Smooth muscle cell (in vitro differentiated cells): ENCODE measurements at regions not wholly inside any gene's neighbourhood (a gene's known extent, or its start where the extent isn't known, plus 50 kb on each side); places are given as distances from the start of the nearest gene placed in this dataset.

Experiments
- DNase-seq: peaks from one replicate; lab custom pipeline; 2025; ENCODE audit not compliant: unreplicated experiment; lab: John Stamatoyannopoulos, UW
- H2AFZ ChIP-seq: fragments of 200-600 bp; sonication (generic); 2 replicates; pipeline ENCODE4 v1.6.0; 2016; ENCODE audit warnings: antibody characterized with exemption, low read depth, mild to moderate bottlenecking
- H3F3A ChIP-seq: fragments of 200-600 bp; sonication (generic); 2 replicates; pipeline ENCODE4 v1.6.0; 2017; ENCODE audit warnings: antibody characterized with exemption, low read depth
- H3K27ac ChIP-seq: fragments of 200-600 bp; sonication (generic); 2 replicates; pipeline ENCODE4 v1.5.1; 2016; ENCODE audit warnings: low read depth, mild to moderate bottlenecking
- H3K27me3 ChIP-seq: fragments of 200-600 bp; sonication (generic); 2 replicates; pipeline ENCODE4 v1.6.1; 2016; ENCODE audit warnings: low read depth, mild to moderate bottlenecking
- H3K36me3 ChIP-seq: fragments of 200-600 bp; sonication (generic); 2 replicates; pipeline ENCODE4 v1.5.1; 2016; ENCODE audit warnings: low read depth
- H3K4me1 ChIP-seq: fragments of 200-600 bp; sonication (generic); 2 replicates; pipeline ENCODE4 v1.5.1; 2016; ENCODE audit warnings: low read depth
- H3K4me2 ChIP-seq: fragments of 200-600 bp; sonication (generic); 2 replicates; pipeline ENCODE4 v1.6.0; 2016; ENCODE audit warnings: mild to moderate bottlenecking
- H3K4me3 ChIP-seq: fragments of 200-600 bp; sonication (generic); 2 replicates; pipeline ENCODE4 v1.5.1; 2016; ENCODE audit warnings: mild to moderate bottlenecking
- H3K79me2 ChIP-seq: fragments of 200-600 bp; sonication (generic); 2 replicates; pipeline ENCODE4 v1.6.0; 2016; ENCODE audit warnings: low read depth, mild to moderate bottlenecking
- H3K9ac ChIP-seq: fragments of 200-600 bp; sonication (generic); 2 replicates; pipeline ENCODE4 v1.6.0; 2016; ENCODE audit warnings: low read depth
- H3K9me3 ChIP-seq: fragments of 200-600 bp; sonication (generic); replicated peaks from 2 replicates; pipeline ENCODE4 v1.5.1; 2016; ENCODE audit warnings: low read depth
- H4K20me1 ChIP-seq: fragments of 200-600 bp; sonication (generic); 2 replicates; pipeline ENCODE4 v1.6.0; 2016; ENCODE audit warnings: low read depth
- WGBS: methylation state at CpG from one replicate; pipeline ENCODE4 v1.1.7; 2016; ENCODE audit warnings: low lambda C conversion rate; 5-methylcytosine and 5-hydroxymethylcytosine counted together
- TF ChIP-seq, protein P1 (sequence below): fragments of 200-600 bp; sonication (generic); IDR thresholded peaks from 2 replicates; pipeline ENCODE4 v1.5.1; 2017; ENCODE audit warnings: borderline replicate concordance, mild to moderate bottlenecking, antibody characterized with exemption; ENCODE audit not compliant: insufficient read depth, poor library complexity, severe bottlenecking

DNA sequence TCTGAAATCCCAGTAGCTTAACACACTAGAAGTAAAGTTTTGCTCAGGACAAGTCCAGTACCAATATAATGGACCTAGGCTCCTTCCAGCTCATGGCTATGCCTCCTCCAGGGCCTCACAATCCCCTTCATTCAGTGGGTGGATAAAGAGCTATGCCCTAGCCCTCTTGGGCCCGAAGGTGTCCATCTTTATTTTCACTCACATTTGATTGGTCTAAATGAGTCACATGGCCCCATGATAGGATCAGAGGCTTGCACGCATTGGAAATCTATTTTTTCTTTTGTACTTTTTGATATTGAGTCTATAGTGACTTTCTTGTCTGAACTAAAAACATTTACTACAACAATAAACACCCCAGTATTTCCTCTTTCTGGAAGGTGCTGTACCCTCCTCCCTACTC is 202.6 kb upstream of the CTBP2 start:
- H3K4me1 ChIP-seq = no peaks in the 10 kb centered on the region
- H3K27me3 ChIP-seq = no peaks in the 10 kb centered on the region
- H3K9me3 ChIP-seq = no peaks in the 10 kb centered on the region
- H3K79me2 ChIP-seq = no peaks in the 10 kb centered on the region
- H2AFZ ChIP-seq = no peak overlapping the region
- DNase-seq = no peak
- H3K4me2 ChIP-seq = no peak overlapping the region
- H3K36me3 ChIP-seq = no peaks in the 10 kb centered on the region
- TF ChIP-seq, protein P1, sequence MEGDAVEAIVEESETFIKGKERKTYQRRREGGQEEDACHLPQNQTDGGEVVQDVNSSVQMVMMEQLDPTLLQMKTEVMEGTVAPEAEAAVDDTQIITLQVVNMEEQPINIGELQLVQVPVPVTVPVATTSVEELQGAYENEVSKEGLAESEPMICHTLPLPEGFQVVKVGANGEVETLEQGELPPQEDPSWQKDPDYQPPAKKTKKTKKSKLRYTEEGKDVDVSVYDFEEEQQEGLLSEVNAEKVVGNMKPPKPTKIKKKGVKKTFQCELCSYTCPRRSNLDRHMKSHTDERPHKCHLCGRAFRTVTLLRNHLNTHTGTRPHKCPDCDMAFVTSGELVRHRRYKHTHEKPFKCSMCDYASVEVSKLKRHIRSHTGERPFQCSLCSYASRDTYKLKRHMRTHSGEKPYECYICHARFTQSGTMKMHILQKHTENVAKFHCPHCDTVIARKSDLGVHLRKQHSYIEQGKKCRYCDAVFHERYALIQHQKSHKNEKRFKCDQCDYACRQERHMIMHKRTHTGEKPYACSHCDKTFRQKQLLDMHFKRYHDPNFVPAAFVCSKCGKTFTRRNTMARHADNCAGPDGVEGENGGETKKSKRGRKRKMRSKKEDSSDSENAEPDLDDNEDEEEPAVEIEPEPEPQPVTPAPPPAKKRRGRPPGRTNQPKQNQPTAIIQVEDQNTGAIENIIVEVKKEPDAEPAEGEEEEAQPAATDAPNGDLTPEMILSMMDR = no peak
- H3K4me3 ChIP-seq = no peak overlapping the region
- WGBS = 93% methylated on average over 2 of the region's 2 CpGs
- H3K9ac ChIP-seq = no peak overlapping the region
- no peak overlapping the region for H3K27ac ChIP-seq
- no peaks in the 10 kb centered on the region for H3F3A ChIP-seq
- H4K20me1 ChIP-seq = no peaks in the 10 kb centered on the region

DNA sequence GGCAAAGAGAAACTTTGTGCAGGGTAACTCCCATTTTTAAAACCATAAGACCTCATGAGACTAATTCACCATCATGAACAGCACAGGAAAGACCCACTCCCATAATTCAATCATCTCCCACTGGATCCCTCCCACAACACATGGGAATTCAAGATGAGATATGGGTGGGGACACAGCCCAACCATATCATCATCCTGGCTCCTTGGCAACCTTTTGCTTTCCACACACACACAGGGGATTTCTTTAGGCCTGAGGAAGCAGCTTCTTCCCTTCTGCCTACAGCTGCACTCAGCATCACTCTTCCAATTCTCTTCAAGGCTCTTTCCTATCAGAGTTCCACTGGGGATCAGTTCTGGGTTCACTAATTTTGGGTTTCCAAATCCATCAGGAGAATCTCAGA is 199.0 kb upstream of the CTBP2 start:
- H4K20me1 ChIP-seq = no peaks in the 10 kb centered on the region
- no peak for DNase-seq
- H3K27me3 ChIP-seq = no peaks in the 10 kb centered on the region
- H2AFZ ChIP-seq = no peak overlapping the region
- TF ChIP-seq, protein P1 = no peak
- H3K9me3 ChIP-seq = no peaks in the 10 kb centered on the region
- H3F3A ChIP-seq = no peaks in the 10 kb centered on the region
- H3K4me2 ChIP-seq = no peak overlapping the region
- H3K79me2 ChIP-seq = no peaks in the 10 kb centered on the region
- H3K4me1 ChIP-seq = no peaks in the 10 kb centered on the region
- no peak overlapping the region for H3K4me3 ChIP-seq
- no peaks in the 10 kb centered on the region for H3K36me3 ChIP-seq
- no peak overlapping the region for H3K9ac ChIP-seq
- H3K27ac ChIP-seq = no peak overlapping the region

DNA sequence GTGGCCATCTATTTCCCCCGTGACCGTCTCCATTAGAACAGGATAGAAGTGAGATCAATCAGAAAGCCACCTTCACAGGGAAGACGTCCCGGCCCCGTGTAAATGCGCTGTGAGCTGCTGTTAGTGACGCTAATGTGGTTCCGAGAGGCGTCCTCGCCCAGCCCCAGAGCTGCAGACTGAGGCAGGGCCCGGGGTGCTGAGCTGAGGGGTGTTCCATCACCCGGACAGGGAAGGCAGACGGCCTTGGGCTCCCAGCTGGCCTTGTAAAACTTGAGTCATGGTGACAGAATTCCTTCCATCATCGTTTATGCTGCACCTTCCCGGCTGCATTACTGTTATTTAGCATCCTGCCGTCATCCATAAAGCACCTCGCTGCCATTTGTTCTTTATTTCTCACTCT is 195.3 kb upstream of the CTBP2 start:
- Histone ChIP-seq H3K27ac (no peak overlapping the region), H3K4me2 (no peak overlapping the region), H4K20me1 (no peaks in the 10 kb centered on the region), H3K27me3 (no peaks in the 10 kb centered on the region), H3K79me2 (no peaks in the 10 kb centered on the region), H3K4me1 (no peaks in the 10 kb centered on the region), H3K36me3 (no peaks in the 10 kb centered on the region), H3K9me3 (no peaks in the 10 kb centered on the region), H3F3A (no peaks in the 10 kb centered on the region), H2AFZ (no peak overlapping the region), H3K4me3 (no peak overlapping the region), H3K9ac (no peak overlapping the region)
- DNase-seq = no peak
- TF ChIP-seq, protein P1 = no peak
- 79% methylated on average over 17 of the region's 17 CpGs for WGBS

DNA sequence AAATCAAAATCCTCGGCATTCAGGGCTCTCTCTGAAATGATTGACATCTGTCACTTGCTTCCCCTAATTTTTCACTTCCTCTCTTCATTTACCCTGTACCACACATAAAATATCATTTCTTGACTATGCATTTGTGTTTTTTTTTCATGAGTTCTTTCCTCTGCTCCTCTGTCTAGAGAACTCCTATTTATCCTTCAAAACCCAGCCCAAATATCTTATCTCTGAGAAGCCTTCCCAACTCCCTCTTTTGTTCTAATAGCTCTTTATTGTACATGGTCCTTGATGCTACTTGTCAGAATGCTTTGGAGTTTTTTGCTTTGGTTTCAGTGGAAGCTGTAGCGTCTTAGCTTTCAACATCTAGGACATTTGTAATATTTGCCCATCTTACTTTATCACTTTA is 190.2 kb upstream of the CTBP2 start:
- Histone ChIP-seq H4K20me1 (no peaks in the 10 kb centered on the region), H3K9me3 (no peaks in the 10 kb centered on the region), H3K27ac (no peak overlapping the region), H3K4me3 (no peak overlapping the region), H3F3A (no peaks in the 10 kb centered on the region), H3K4me1 (no peaks in the 10 kb centered on the region), H3K4me2 (no peak overlapping the region), H3K36me3 (no peaks in the 10 kb centered on the region), H2AFZ (no peak overlapping the region), H3K27me3 (peaks cover 12% of the 10 kb centered on the region), H3K9ac (no peak overlapping the region), H3K79me2 (no peaks in the 10 kb centered on the region)
- TF ChIP-seq, protein P1 = no peak
- DNase-seq = no peak
- 88% methylated on average over 2 of the region's 2 CpGs for WGBS
